Activated T-cell treated with anti-CD3 and anti-CD28 coated beads, Interleukin-2, amount 50 U/mL, for 48 hours (primary cell): ENCODE measurements at regions not wholly inside any gene's neighbourhood (a gene's known extent, or its start where the extent isn't known, plus 50 kb on each side); places are given as distances from the start of the nearest gene placed in this dataset.
"Not testable (repeated sequence)": the region's sequence is repeated elsewhere in the genome, so short reads cannot be mapped to it uniquely, and the experiment has no call there.

Experiments used
- DNase-seq, 2 experiments: peaks; one replicate each; pipeline ENCODE4 v3.0.0-alpha.2; 2020

GRCh38 chr19:22545751-22546150 lies 88.4 kb upstream of the ZNF492 start:
- peak; percentile 46 to 51 for DNase-seq

- DNase-seq, result no peak
Observed at GRCh38 chr19:22533761-22534160, 100.4 kb upstream of the ZNF492 start.

GRCh38 chr19:22532388-22533300 lies 101.5 kb upstream of the ZNF492 start:
- DNase-seq, result no peak

GRCh38 chr19:22530042-22530441 lies 104.1 kb upstream of the ZNF492 start:
- no peak for DNase-seq

- no peak for DNase-seq
Observed at GRCh38 chr19:22528956-22529355, 105.2 kb upstream of the ZNF492 start.

- DNase-seq, result no peak
Observed at GRCh38 chr19:22527554-22527953, 105.4 kb upstream of the ZNF98 start.

- no peak for DNase-seq
Observed at GRCh38 chr19:22526661-22527272, 104.6 kb upstream of the ZNF98 start.

GRCh38 chr19:22523940-22524339 lies 101.8 kb upstream of the ZNF98 start:
- no peak for DNase-seq

- not testable (repeated sequence) for DNase-seq
Observed at GRCh38 chr19:22519562-22519961, 97.4 kb upstream of the ZNF98 start.

GRCh38 chr19:22519152-22519551 lies 97.0 kb upstream of the ZNF98 start:
- no peak for DNase-seq

- no peak for DNase-seq
Observed at GRCh38 chr19:22517496-22518411, 95.6 kb upstream of the ZNF98 start.

- DNase-seq, result no peak
Observed at GRCh38 chr19:22515435-22515834, 93.3 kb upstream of the ZNF98 start.

GRCh38 chr19:22503524-22503923 lies 81.4 kb upstream of the ZNF98 start:
- no peak for DNase-seq

GRCh38 chr19:22502766-22503165 lies 80.6 kb upstream of the ZNF98 start:
- DNase-seq, result no peak

GRCh38 chr19:22498831-22499430 lies 76.8 kb upstream of the ZNF98 start:
- DNase-seq, result not testable (repeated sequence)

GRCh38 chr19:22491746-22492145 lies 69.6 kb upstream of the ZNF98 start:
- no peak for DNase-seq

GRCh38 chr19:22483514-22483913 lies 61.4 kb upstream of the ZNF98 start:
- DNase-seq, result not testable (repeated sequence)

- DNase-seq, result no peak
Observed at GRCh38 chr19:22472180-22472637, 50.1 kb upstream of the ZNF98 start.
